Chondrocyte (in vitro differentiated cells): ENCODE measurements at regions not wholly inside any gene's neighbourhood (a gene's known extent, or its start where the extent isn't known, plus 50 kb on each side); places are given as distances from the start of the nearest gene placed in this dataset.

ENCODE experiments used
- DNase-seq: peaks from one replicate; pipeline ENCODE4 v3.0.0; 2021; ENCODE audit warnings: mixed read lengths, low spot score
- H3K27ac Mint-ChIP-seq: one replicate; pipeline ENCODE4 v1.8.0; 2021; ENCODE audit warnings: mild to moderate bottlenecking, moderate library complexity, mixed read lengths; ENCODE audit not compliant: unreplicated experiment
- H3K27me3 Mint-ChIP-seq: 2 replicates; pipeline ENCODE4 v1.8.0; 2021; ENCODE audit warnings: low read depth, mixed read lengths
- H3K36me3 Mint-ChIP-seq: 2 replicates; pipeline ENCODE4 v1.8.0; 2021; ENCODE audit warnings: low read depth, mixed read lengths
- H3K4me1 Mint-ChIP-seq: 2 replicates; pipeline ENCODE4 v1.8.0; 2021; ENCODE audit warnings: low read depth, mild to moderate bottlenecking, mixed read lengths
- H3K4me3 Mint-ChIP-seq: one replicate; pipeline ENCODE4 v1.8.0; 2021; ENCODE audit warnings: mild to moderate bottlenecking, moderate library complexity, mixed read lengths; ENCODE audit not compliant: unreplicated experiment
- H3K9me3 Mint-ChIP-seq: 2 replicates; pipeline ENCODE4 v1.8.0; 2021; ENCODE audit warnings: low read depth, mixed read lengths
- CTCF ChIP-seq: fragments of 200-600 bp; sonication (generic); IDR thresholded peaks from 2 replicates; pipeline ENCODE4 v1.5.0; 2021; ENCODE audit warnings: antibody characterized with exemption, mild to moderate bottlenecking, moderate library complexity

- H3K36me3 Mint-ChIP-seq: no peaks in the 10 kb centered on the region
- H3K4me3 Mint-ChIP-seq: no peak overlapping the region
- H3K27me3 Mint-ChIP-seq: peaks cover 6% of the 10 kb centered on the region
- no peak overlapping the region for H3K27ac Mint-ChIP-seq
- no peak for DNase-seq
- H3K9me3 Mint-ChIP-seq: no peaks in the 10 kb centered on the region
- H3K4me1 Mint-ChIP-seq: peaks cover 11% of the 10 kb centered on the region
- no peak for TF ChIP-seq CTCF
These were observed 159.2 kb upstream of the ALDH1B1 start for GRCh38 chr9:38233343-38233742.

GRCh38 chr9:38232895-38233294 lies 159.6 kb upstream of the ALDH1B1 start:
- no peak overlapping the region for H3K27ac Mint-ChIP-seq
- H3K4me1 Mint-ChIP-seq: peaks cover 16% of the 10 kb centered on the region
- no peaks in the 10 kb centered on the region for H3K36me3 Mint-ChIP-seq
- no peak for DNase-seq
- H3K27me3 Mint-ChIP-seq: peaks cover 6% of the 10 kb centered on the region
- no peaks in the 10 kb centered on the region for H3K9me3 Mint-ChIP-seq
- H3K4me3 Mint-ChIP-seq: no peak overlapping the region
- TF ChIP-seq CTCF: no peak

GRCh38 chr9:38229504-38230155 lies 160.6 kb upstream of the SHB start:
- no peaks in the 10 kb centered on the region for H3K27me3 Mint-ChIP-seq
- H3K4me3 Mint-ChIP-seq: no peak overlapping the region
- H3K36me3 Mint-ChIP-seq: no peaks in the 10 kb centered on the region
- DNase-seq: no peak
- H3K9me3 Mint-ChIP-seq: no peaks in the 10 kb centered on the region
- H3K4me1 Mint-ChIP-seq: peaks cover 31% of the 10 kb centered on the region
- TF ChIP-seq CTCF: no peak
- no peak overlapping the region for H3K27ac Mint-ChIP-seq

- Mint-ChIP-seq H3K9me3 (no peaks in the 10 kb centered on the region), H3K4me3 (no peak overlapping the region), H3K4me1 (peaks cover 31% of the 10 kb centered on the region), H3K27ac (no peak overlapping the region), H3K27me3 (no peaks in the 10 kb centered on the region), H3K36me3 (no peaks in the 10 kb centered on the region)
- TF ChIP-seq CTCF: no peak
- no peak for DNase-seq
These were observed 160.1 kb upstream of the SHB start for GRCh38 chr9:38229104-38229500.

- Mint-ChIP-seq H3K27me3 (no peaks in the 10 kb centered on the region), H3K4me1 (peaks cover 31% of the 10 kb centered on the region), H3K9me3 (no peaks in the 10 kb centered on the region), H3K4me3 (no peak overlapping the region), H3K27ac (no peak overlapping the region), H3K36me3 (no peaks in the 10 kb centered on the region)
- DNase-seq: no peak
- TF ChIP-seq CTCF: no peak
These were observed 159.5 kb upstream of the SHB start for GRCh38 chr9:38228331-38229103.
